ENCODE measurements at regions not wholly inside any gene's neighbourhood (a gene's known extent, or its start where the extent isn't known, plus 50 kb on each side); places are given as distances from the start of the nearest gene placed in this dataset.

- TF ChIP-seq CTCF (IDR thresholded peaks at IDR 0.05; ENCODE audit: low read depth, low read length, missing control alignments): no peak
- in situ Hi-C loops (cut with HindIII; ENCODE audit: low sequenced_read_pairs): no loop called here
- H3K4me3 ChIP-seq (ENCODE audit: low read depth, low read length): no peak overlapping the region
- DNase-seq (ENCODE audit: low read depth): no peak
These were observed 335.7 kb upstream of the PROX1 start for GRCh38 chr1:213652109-213652508.

GRCh38 chr1:213656039-213656438 is 331.7 kb upstream of the PROX1 start:
- no peak for TF ChIP-seq CTCF (IDR thresholded peaks at IDR 0.05; ENCODE audit: low read depth, low read length, missing control alignments)
- in situ Hi-C loops (cut with HindIII; ENCODE audit: low sequenced_read_pairs): no loop called here
- no peak for DNase-seq (ENCODE audit: low read depth)
- no peak overlapping the region for H3K4me3 ChIP-seq (ENCODE audit: low read depth, low read length)

- H3K4me3 ChIP-seq (ENCODE audit: low read depth, low read length): no peak overlapping the region
- no peak for DNase-seq (ENCODE audit: low read depth)
- in situ Hi-C loops (cut with HindIII; ENCODE audit: low sequenced_read_pairs): no loop called here
- no peak for TF ChIP-seq CTCF (IDR thresholded peaks at IDR 0.05; ENCODE audit: low read depth, low read length, missing control alignments)
These were observed 331.3 kb upstream of the PROX1 start for GRCh38 chr1:213656503-213656902.

- H3K4me3 ChIP-seq (ENCODE audit: low read depth, low read length): no peak overlapping the region
- in situ Hi-C loops (cut with HindIII; ENCODE audit: low sequenced_read_pairs): no loop called here
- TF ChIP-seq CTCF (IDR thresholded peaks at IDR 0.05; ENCODE audit: low read depth, low read length, missing control alignments): no peak
- no peak for DNase-seq (ENCODE audit: low read depth)
These were observed 330.8 kb upstream of the PROX1 start for GRCh38 chr1:213657013-213657412.

GRCh38 chr1:213657879-213658278 is 329.9 kb upstream of the PROX1 start:
- H3K4me3 ChIP-seq (ENCODE audit: low read depth, low read length): no peak overlapping the region
- in situ Hi-C loops (cut with HindIII; ENCODE audit: low sequenced_read_pairs): no loop called here
- DNase-seq (ENCODE audit: low read depth): no peak
- TF ChIP-seq CTCF (IDR thresholded peaks at IDR 0.05; ENCODE audit: low read depth, low read length, missing control alignments): no peak

GRCh38 chr1:213658457-213658856 is 329.3 kb upstream of the PROX1 start:
- no peak overlapping the region for H3K4me3 ChIP-seq (ENCODE audit: low read depth, low read length)
- no peak for TF ChIP-seq CTCF (IDR thresholded peaks at IDR 0.05; ENCODE audit: low read depth, low read length, missing control alignments)
- DNase-seq (ENCODE audit: low read depth): no peak
- in situ Hi-C loops (cut with HindIII; ENCODE audit: low sequenced_read_pairs): no loop called here
